ENCODE measurements at regions not wholly inside any gene's neighbourhood (a gene's known extent, or its start where the extent isn't known, plus 50 kb on each side); places are given as distances from the start of the nearest gene placed in this dataset.
A peak's percentile ranks its signal among the peaks of the same experiment; 100 is the strongest.

DNA sequence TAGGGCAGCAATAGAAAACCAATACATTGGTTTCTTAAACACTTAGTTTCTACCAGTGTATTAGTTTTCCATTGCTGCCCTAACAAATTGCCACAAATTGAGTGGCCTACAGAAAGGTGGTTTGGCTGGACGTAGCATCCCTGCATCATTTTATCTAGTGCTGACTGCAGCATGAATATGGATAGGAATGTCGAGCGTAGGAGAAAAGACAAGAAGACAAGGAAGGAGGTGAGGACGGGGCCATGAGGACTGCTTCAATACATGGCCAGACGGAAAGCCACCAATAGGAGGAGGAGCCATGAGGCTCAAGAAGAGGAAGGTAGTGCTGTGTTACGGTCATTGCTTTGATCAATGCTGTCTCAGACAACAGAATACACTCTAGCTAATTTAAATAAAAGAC is 154.5 kb upstream of the NDUFV2 start:
- H4K20me1 ChIP-seq (ENCODE audit: control insufficient read depth, insufficient read depth, low read length, poor library complexity, severe bottlenecking), result no peaks in the 10 kb centered on the region
- H3K4me1 ChIP-seq (ENCODE audit: control insufficient read depth in 2 of 2, insufficient read depth in 2 of 2, low read length in 2 of 2), result peaks cover 71 to 72% of the 10 kb centered on the region in 2 donors
- H3K4me3 Mint-ChIP-seq, result peak overlapping the region; percentile 32
- ATAC-seq (ENCODE audit: low read depth) (no peak), DNase-seq (no peak)
- H3K4me1 Mint-ChIP-seq, result peaks cover 77% of the 10 kb centered on the region
- H3K9me3 Mint-ChIP-seq (ENCODE audit: insufficient read depth), result peaks cover 3% of the 10 kb centered on the region
- H3K36me3 ChIP-seq (replicated peaks in 1 of 2; ENCODE audit: control extremely low read depth in 1 of 2, control insufficient read depth in 1 of 2, extremely low read depth in 1 of 2, insufficient read depth in 2 of 2, low read length in 1 of 2), result no peaks in the 10 kb centered on the region
- H3K79me2 ChIP-seq (ENCODE audit: control insufficient read depth, insufficient read depth, low read length), result no peaks in the 10 kb centered on the region
- intact Hi-C loops (cut with micrococcal nuclease), result no loop called here
- 83% methylated on average over 2 of the region's 6 CpGs for WGBS (ENCODE audit: insufficient coverage)
- no peak overlapping the region for H3K4me3 ChIP-seq (ENCODE audit: control extremely low read depth in 1 of 5, extremely low read depth in 1 of 5, insufficient read depth in 1 of 5, low read depth in 2 of 5, low read length in 4 of 5)
- TF ChIP-seq, protein P1, sequence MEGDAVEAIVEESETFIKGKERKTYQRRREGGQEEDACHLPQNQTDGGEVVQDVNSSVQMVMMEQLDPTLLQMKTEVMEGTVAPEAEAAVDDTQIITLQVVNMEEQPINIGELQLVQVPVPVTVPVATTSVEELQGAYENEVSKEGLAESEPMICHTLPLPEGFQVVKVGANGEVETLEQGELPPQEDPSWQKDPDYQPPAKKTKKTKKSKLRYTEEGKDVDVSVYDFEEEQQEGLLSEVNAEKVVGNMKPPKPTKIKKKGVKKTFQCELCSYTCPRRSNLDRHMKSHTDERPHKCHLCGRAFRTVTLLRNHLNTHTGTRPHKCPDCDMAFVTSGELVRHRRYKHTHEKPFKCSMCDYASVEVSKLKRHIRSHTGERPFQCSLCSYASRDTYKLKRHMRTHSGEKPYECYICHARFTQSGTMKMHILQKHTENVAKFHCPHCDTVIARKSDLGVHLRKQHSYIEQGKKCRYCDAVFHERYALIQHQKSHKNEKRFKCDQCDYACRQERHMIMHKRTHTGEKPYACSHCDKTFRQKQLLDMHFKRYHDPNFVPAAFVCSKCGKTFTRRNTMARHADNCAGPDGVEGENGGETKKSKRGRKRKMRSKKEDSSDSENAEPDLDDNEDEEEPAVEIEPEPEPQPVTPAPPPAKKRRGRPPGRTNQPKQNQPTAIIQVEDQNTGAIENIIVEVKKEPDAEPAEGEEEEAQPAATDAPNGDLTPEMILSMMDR (IDR thresholded peaks at IDR 0.05), result no peak
- TF ChIP-seq EZH2 (IDR thresholded peaks at IDR 0.05; ENCODE audit: borderline replicate concordance, insufficient read depth, low read depth, low read length, poor library complexity, severe bottlenecking), result no peak
- no peak overlapping the region for H2AFZ ChIP-seq (ENCODE audit: insufficient read depth, low read depth, low read length, poor library complexity, severe bottlenecking)
- H3K9me3 ChIP-seq (ENCODE audit: control extremely low read depth in 1 of 3, control insufficient read depth in 2 of 3, insufficient read depth in 1 of 3, low read length in 2 of 3), result no peaks in the 10 kb centered on the region
- ChIA-PET POLR2A (no interaction called here), CTCF (no interaction called here)
- peak overlapping the region; percentile 47 for H3K27ac Mint-ChIP-seq
- H3K27me3 ChIP-seq (replicated peaks in 1 of 4; ENCODE audit: control extremely low read depth in 1 of 4, control insufficient read depth in 3 of 4, insufficient read depth in 4 of 4, low read length in 3 of 4), result no peaks in the 10 kb centered on the region
- no peaks in the 10 kb centered on the region for H3K27me3 Mint-ChIP-seq
- no peak overlapping the region for H3K9ac ChIP-seq (ENCODE audit: low read length)
- no peak overlapping the region for H3K27ac ChIP-seq (ENCODE audit: low read length in 2 of 2)
- peak overlapping the region; percentile 32 for H3K4me2 ChIP-seq (replicated peaks; ENCODE audit: low read depth, low read length, poor library complexity, severe bottlenecking)

DNA sequence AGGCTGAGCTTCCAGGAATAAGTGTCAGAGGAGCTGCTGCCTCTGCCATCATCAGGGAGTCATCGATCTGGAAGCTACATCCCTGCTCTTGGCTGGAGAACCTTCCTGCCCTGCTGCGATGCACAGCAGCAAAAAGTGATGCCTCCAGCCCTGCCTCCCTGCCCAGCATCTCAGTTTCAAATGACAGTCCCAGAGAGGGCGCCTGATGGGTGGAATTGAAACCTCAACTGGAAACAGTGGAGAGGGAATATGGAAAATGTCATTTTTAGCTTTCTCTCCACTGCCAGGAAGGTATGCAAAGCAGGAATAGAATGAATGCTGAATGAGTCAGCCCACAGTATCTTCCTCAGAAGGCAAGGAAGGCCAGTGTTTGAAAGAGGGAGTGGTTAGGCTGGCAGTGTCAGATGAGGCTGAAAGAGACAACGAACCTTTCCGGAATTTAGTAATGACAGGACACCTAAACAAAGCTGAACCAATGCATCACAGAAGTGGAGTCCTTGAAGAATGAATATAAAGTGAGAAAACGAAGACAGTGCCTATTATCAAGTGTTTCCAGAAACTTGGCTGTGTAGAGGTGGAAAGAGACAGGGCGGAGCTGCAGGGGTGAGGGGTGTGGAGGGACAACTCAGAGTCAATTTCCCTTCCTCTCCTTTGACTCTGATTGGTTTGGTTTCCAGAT is 153.9 kb upstream of the NDUFV2 start:
- H3K4me1 Mint-ChIP-seq, result peaks cover 76% of the 10 kb centered on the region
- CTCF ChIA-PET, result no interaction called here
- H2AFZ ChIP-seq (ENCODE audit: insufficient read depth, low read depth, low read length, poor library complexity, severe bottlenecking), result peak overlapping the region; percentile 44

More for the DNA sequence above, 153.9 kb upstream of the NDUFV2 start:
- POLR2A ChIA-PET, result no interaction called here
- H3K4me3 Mint-ChIP-seq, result peak overlapping the region; percentile 17
- no peaks in the 10 kb centered on the region for H3K27me3 ChIP-seq (replicated peaks in 1 of 4; ENCODE audit: control extremely low read depth in 1 of 4, control insufficient read depth in 3 of 4, insufficient read depth in 4 of 4, low read length in 3 of 4)
- no peaks in the 10 kb centered on the region for H3K79me2 ChIP-seq (ENCODE audit: control insufficient read depth, insufficient read depth, low read length)
- intact Hi-C loops (cut with micrococcal nuclease), result no loop called here
- H3K27me3 Mint-ChIP-seq, result no peaks in the 10 kb centered on the region
- peaks cover 3% of the 10 kb centered on the region for H3K9me3 Mint-ChIP-seq (ENCODE audit: insufficient read depth)
- H3K27ac ChIP-seq (ENCODE audit: low read length in 2 of 2), result no peak overlapping the region
- WGBS (ENCODE audit: insufficient coverage), result 74% methylated on average over 4 of the region's 7 CpGs
- no peaks in the 10 kb centered on the region for H4K20me1 ChIP-seq (ENCODE audit: control insufficient read depth, insufficient read depth, low read length, poor library complexity, severe bottlenecking)
- TF ChIP-seq, protein P1 (IDR thresholded peaks at IDR 0.05), result no peak
- no peak for TF ChIP-seq EZH2 (IDR thresholded peaks at IDR 0.05; ENCODE audit: borderline replicate concordance, insufficient read depth, low read depth, low read length, poor library complexity, severe bottlenecking)
- ATAC-seq (ENCODE audit: low read depth) (no peak), DNase-seq (no peak)
- peaks cover 76% of the 10 kb centered on the region in 2 donors for H3K4me1 ChIP-seq (ENCODE audit: control insufficient read depth in 2 of 2, insufficient read depth in 2 of 2, low read length in 2 of 2)
- no peak overlapping the region for H3K9ac ChIP-seq (ENCODE audit: low read length)
- no peak overlapping the region for H3K27ac Mint-ChIP-seq
- peak overlapping the region; percentile 42 for H3K4me2 ChIP-seq (replicated peaks; ENCODE audit: low read depth, low read length, poor library complexity, severe bottlenecking)
- H3K36me3 ChIP-seq (replicated peaks in 1 of 2; ENCODE audit: control extremely low read depth in 1 of 2, control insufficient read depth in 1 of 2, extremely low read depth in 1 of 2, insufficient read depth in 2 of 2, low read length in 1 of 2), result no peaks in the 10 kb centered on the region
- peaks cover 0 to 6% (median 0%) of the 10 kb centered on the region in 3 donors for H3K9me3 ChIP-seq (ENCODE audit: control extremely low read depth in 1 of 3, control insufficient read depth in 2 of 3, insufficient read depth in 1 of 3, low read length in 2 of 3)
- H3K4me3 ChIP-seq (ENCODE audit: control extremely low read depth in 1 of 5, extremely low read depth in 1 of 5, insufficient read depth in 1 of 5, low read depth in 2 of 5, low read length in 4 of 5), result no peak overlapping the region
